Stimulated activated effector memory CD8-positive, alpha-beta T cell treated with anti-CD3 and anti-CD28 coated beads, Interleukin-12 subunit alpha, Interleukin-12 subunit beta, amount 100 ng/mL, for 72 hours (primary cell): ENCODE measurements at regions not wholly inside any gene's neighbourhood (a gene's known extent, or its start where the extent isn't known, plus 50 kb on each side); places are given as distances from the start of the nearest gene placed in this dataset.
"Not testable (repeated sequence)": the region's sequence is repeated elsewhere in the genome, so short reads cannot be mapped to it uniquely, and the experiment has no call there.

Experiments used
- ATAC-seq: fragments of 150-1000 bp; cut with Tn5 transposase; 2 replicates; pipeline ENCODE4 v1.10.0; 2021
- DNase-seq, 2 donors: peaks; one replicate each; pipeline ENCODE4 v3.0.0; 2021 to 2022; ENCODE audit warnings: low spot score in 2 of 2
- H3K27ac Mint-ChIP-seq: one replicate; pipeline ENCODE4 v1.8.0; 2022; ENCODE audit warnings: mild to moderate bottlenecking, mixed read lengths
- H3K36me3 Mint-ChIP-seq: one replicate; pipeline ENCODE4 v1.8.0; 2022; ENCODE audit warnings: mild to moderate bottlenecking, mixed read lengths
- H3K4me1 Mint-ChIP-seq: one replicate; pipeline ENCODE4 v1.8.0; 2022; ENCODE audit warnings: mixed read lengths
- H3K4me3 Mint-ChIP-seq: one replicate; pipeline ENCODE4 v1.8.0; 2022; ENCODE audit warnings: mild to moderate bottlenecking, mixed read lengths
- H3K9me3 Mint-ChIP-seq: one replicate; pipeline ENCODE4 v1.8.0; 2022; ENCODE audit warnings: mixed read lengths

- Mint-ChIP-seq H3K4me3 (no peak overlapping the region), H3K27ac (no peak overlapping the region), H3K36me3 (no peaks in the 10 kb centered on the region), H3K9me3 (peaks cover 22% of the 10 kb centered on the region), H3K4me1 (no peaks in the 10 kb centered on the region)
- no peak for DNase-seq
- no peak for ATAC-seq
These were observed 815.5 kb downstream of the BRINP3 start for GRCh38 chr1:189662190-189662589.

- H3K36me3 Mint-ChIP-seq = no peaks in the 10 kb centered on the region
- H3K4me3 Mint-ChIP-seq = no peak overlapping the region
- no peak for ATAC-seq
- H3K27ac Mint-ChIP-seq = no peak overlapping the region
- H3K9me3 Mint-ChIP-seq = peaks cover 22% of the 10 kb centered on the region
- no peak for DNase-seq
- H3K4me1 Mint-ChIP-seq = no peaks in the 10 kb centered on the region
These were observed 807.8 kb downstream of the BRINP3 start for GRCh38 chr1:189669846-189670245.

- Mint-ChIP-seq H3K4me1 (no peaks in the 10 kb centered on the region), H3K4me3 (no peak overlapping the region), H3K27ac (no peak overlapping the region), H3K9me3 (peaks cover 15% of the 10 kb centered on the region), H3K36me3 (no peaks in the 10 kb centered on the region)
- ATAC-seq = no peak
- no peak for DNase-seq
These were observed 804.4 kb downstream of the BRINP3 start for GRCh38 chr1:189673217-189673616.

GRCh38 chr1:189675712-189676244, 801.9 kb downstream of the BRINP3 start:
- Mint-ChIP-seq H3K4me3 (no peak overlapping the region), H3K9me3 (peaks cover 17% of the 10 kb centered on the region), H3K36me3 (no peaks in the 10 kb centered on the region), H3K4me1 (no peaks in the 10 kb centered on the region), H3K27ac (no peak overlapping the region)
- DNase-seq (no peak), ATAC-seq (no peak)

GRCh38 chr1:189678779-189679178, 798.9 kb downstream of the BRINP3 start:
- Mint-ChIP-seq H3K4me3 (no peak overlapping the region), H3K27ac (no peak overlapping the region), H3K9me3 (peaks cover 14% of the 10 kb centered on the region), H3K4me1 (no peaks in the 10 kb centered on the region), H3K36me3 (no peaks in the 10 kb centered on the region)
- ATAC-seq = no peak
- no peak for DNase-seq

GRCh38 chr1:189681252-189681919, 796.3 kb downstream of the BRINP3 start:
- Mint-ChIP-seq H3K9me3 (peaks cover 14% of the 10 kb centered on the region), H3K4me3 (no peak overlapping the region), H3K27ac (no peak overlapping the region), H3K4me1 (no peaks in the 10 kb centered on the region), H3K36me3 (no peaks in the 10 kb centered on the region)
- DNase-seq (no peak), ATAC-seq (no peak)

GRCh38 chr1:189682591-189682990, 795.1 kb downstream of the BRINP3 start:
- H3K4me3 Mint-ChIP-seq = no peak overlapping the region
- H3K36me3 Mint-ChIP-seq = no peaks in the 10 kb centered on the region
- peaks cover 7% of the 10 kb centered on the region for H3K9me3 Mint-ChIP-seq
- ATAC-seq (no peak), DNase-seq (no peak)
- no peaks in the 10 kb centered on the region for H3K4me1 Mint-ChIP-seq
- no peak overlapping the region for H3K27ac Mint-ChIP-seq

- Mint-ChIP-seq H3K4me1 (no peaks in the 10 kb centered on the region), H3K36me3 (no peaks in the 10 kb centered on the region), H3K27ac (no peak overlapping the region), H3K4me3 (no peak overlapping the region), H3K9me3 (peaks cover 3% of the 10 kb centered on the region)
- ATAC-seq (no peak), DNase-seq (no peak)
These were observed 791.4 kb downstream of the BRINP3 start for GRCh38 chr1:189686288-189686687.

- peaks cover 15% of the 10 kb centered on the region for H3K9me3 Mint-ChIP-seq
- DNase-seq = no peak
- H3K4me1 Mint-ChIP-seq = no peaks in the 10 kb centered on the region
- no peaks in the 10 kb centered on the region for H3K36me3 Mint-ChIP-seq
- H3K4me3 Mint-ChIP-seq = no peak overlapping the region
- no peak for ATAC-seq
- H3K27ac Mint-ChIP-seq = no peak overlapping the region
These were observed 784.5 kb downstream of the BRINP3 start for GRCh38 chr1:189693140-189693539.

- ATAC-seq = no peak
These were observed 781.4 kb downstream of the BRINP3 start for GRCh38 chr1:189696297-189696696.

GRCh38 chr1:189697113-189697512, 780.6 kb downstream of the BRINP3 start:
- no peak for ATAC-seq

More at GRCh38 chr1:189696297-189696696, 781.4 kb downstream of the BRINP3 start:
- DNase-seq = no peak
- Mint-ChIP-seq H3K36me3 (no peaks in the 10 kb centered on the region), H3K9me3 (peaks cover 22% of the 10 kb centered on the region), H3K27ac (no peak overlapping the region), H3K4me1 (no peaks in the 10 kb centered on the region), H3K4me3 (no peak overlapping the region)

GRCh38 chr1:189701606-189702005, 776.1 kb downstream of the BRINP3 start:
- DNase-seq (no peak), ATAC-seq (no peak)
- H3K9me3 Mint-ChIP-seq = peaks cover 15% of the 10 kb centered on the region
- H3K4me3 Mint-ChIP-seq = no peak overlapping the region
- no peak overlapping the region for H3K27ac Mint-ChIP-seq
- H3K36me3 Mint-ChIP-seq = no peaks in the 10 kb centered on the region
- H3K4me1 Mint-ChIP-seq = no peaks in the 10 kb centered on the region

More at GRCh38 chr1:189697113-189697512, 780.6 kb downstream of the BRINP3 start:
- Mint-ChIP-seq H3K4me3 (no peak overlapping the region), H3K36me3 (no peaks in the 10 kb centered on the region), H3K4me1 (no peaks in the 10 kb centered on the region), H3K9me3 (peaks cover 26% of the 10 kb centered on the region), H3K27ac (no peak overlapping the region)
- DNase-seq = no peak

GRCh38 chr1:189706594-189706993, 771.1 kb downstream of the BRINP3 start:
- DNase-seq = no peak
- ATAC-seq = no peak
- Mint-ChIP-seq H3K9me3 (peaks cover 26% of the 10 kb centered on the region), H3K4me3 (no peak overlapping the region), H3K36me3 (no peaks in the 10 kb centered on the region), H3K4me1 (no peaks in the 10 kb centered on the region), H3K27ac (no peak overlapping the region)

- Mint-ChIP-seq H3K4me3 (no peak overlapping the region), H3K27ac (no peak overlapping the region), H3K36me3 (no peaks in the 10 kb centered on the region), H3K9me3 (peaks cover 24% of the 10 kb centered on the region), H3K4me1 (no peaks in the 10 kb centered on the region)
- ATAC-seq (no peak), DNase-seq (no peak)
These were observed 769.0 kb downstream of the BRINP3 start for GRCh38 chr1:189708674-189709073.

- not testable (repeated sequence) for H3K9me3 Mint-ChIP-seq, H3K27ac Mint-ChIP-seq, DNase-seq, H3K4me1 Mint-ChIP-seq, ATAC-seq, H3K4me3 Mint-ChIP-seq, H3K36me3 Mint-ChIP-seq
These were observed 759.4 kb downstream of the BRINP3 start for GRCh38 chr1:189718147-189718795.

GRCh38 chr1:189726806-189727205, 750.9 kb downstream of the BRINP3 start:
- H3K9me3 Mint-ChIP-seq = peaks cover 5% of the 10 kb centered on the region
- no peak overlapping the region for H3K4me3 Mint-ChIP-seq
- DNase-seq (no peak), ATAC-seq (no peak)
- H3K36me3 Mint-ChIP-seq = no peaks in the 10 kb centered on the region
- no peak overlapping the region for H3K27ac Mint-ChIP-seq
- H3K4me1 Mint-ChIP-seq = no peaks in the 10 kb centered on the region
